ENCODE measurements at regions not wholly inside any gene's neighbourhood (a gene's known extent, or its start where the extent isn't known, plus 50 kb on each side); places are given as distances from the start of the nearest gene placed in this dataset.

- DNase-seq (no peak), ATAC-seq (no peak), FAIRE-seq (no peak)
- WGBS, 2 donors = 94 to 100% methylated on average over 1 of the region's 1 CpG
- H3K9me3 ChIP-seq = no peaks in the 10 kb centered on the region
- no peak for TF ChIP-seq CTCF (IDR thresholded peaks at IDR 0.05)
- no peaks in the 10 kb centered on the region for H3K27me3 ChIP-seq
- no peaks in the 10 kb centered on the region for H3K36me3 ChIP-seq
- no peak overlapping the region for H3K27ac ChIP-seq
- H3K4me1 ChIP-seq = no peaks in the 10 kb centered on the region
- no peak overlapping the region for H3K4me3 ChIP-seq
- intact Hi-C loops (cut with DNase I) = no loop called here
These were observed 131.9 kb upstream of the GSE1 start for GRCh38 chr16:85481206-85481605.

GRCh38 chr16:85481738-85482137 is 131.4 kb upstream of the GSE1 start:
- intact Hi-C loops (cut with DNase I) = no loop called here
- WGBS, 2 donors = 89 to 91% methylated on average over 19 of the region's 19 CpGs
- no peak for FAIRE-seq
- no peak overlapping the region for H3K4me3 ChIP-seq
- DNase-seq = no peak
- no peaks in the 10 kb centered on the region for H3K4me1 ChIP-seq
- no peak for ATAC-seq
- no peaks in the 10 kb centered on the region for H3K36me3 ChIP-seq
- no peak for TF ChIP-seq CTCF (IDR thresholded peaks at IDR 0.05)
- H3K9me3 ChIP-seq = no peaks in the 10 kb centered on the region
- H3K27me3 ChIP-seq = no peaks in the 10 kb centered on the region
- H3K27ac ChIP-seq = no peak overlapping the region

- DNase-seq = no peak
- 83 to 86% methylated on average over 19 of the region's 19 CpGs for WGBS, 2 donors
These were observed 129.7 kb upstream of the GSE1 start for GRCh38 chr16:85483424-85483823.

GRCh38 chr16:85484347-85485300 is 128.5 kb upstream of the GSE1 start:
- WGBS, 2 donors = 89 to 90% methylated on average over 30 of the region's 30 CpGs
- peak in 2 of 4 donors; percentile 65 for ATAC-seq
- no peaks in the 10 kb centered on the region for H3K27me3 ChIP-seq
- H3K4me3 ChIP-seq = no peak overlapping the region
- intact Hi-C loops (cut with DNase I) = no loop called here
- no peak for FAIRE-seq
- H3K27ac ChIP-seq = no peak overlapping the region
- H3K9me3 ChIP-seq = no peaks in the 10 kb centered on the region
- no peak for TF ChIP-seq CTCF (IDR thresholded peaks at IDR 0.05)
- no peaks in the 10 kb centered on the region for H3K4me1 ChIP-seq
- DNase-seq = no peak
- no peaks in the 10 kb centered on the region for H3K36me3 ChIP-seq

More at GRCh38 chr16:85483424-85483823, 129.7 kb upstream of the GSE1 start:
- Histone ChIP-seq H3K27ac (no peak overlapping the region), H3K9me3 (no peaks in the 10 kb centered on the region), H3K36me3 (no peaks in the 10 kb centered on the region), H3K27me3 (no peaks in the 10 kb centered on the region), H3K4me3 (no peak overlapping the region), H3K4me1 (no peaks in the 10 kb centered on the region)
- ATAC-seq (peak in 2 of 4 donors; percentile 2 to 14), FAIRE-seq (no peak)
- no peak for TF ChIP-seq CTCF (IDR thresholded peaks at IDR 0.05)
- intact Hi-C loops (cut with DNase I) = no loop called here

- WGBS, 2 donors = 93 to 94% methylated on average over 28 of the region's 28 CpGs
- Histone ChIP-seq H3K4me3 (no peak overlapping the region), H3K27ac (no peak overlapping the region), H3K36me3 (no peaks in the 10 kb centered on the region), H3K4me1 (no peaks in the 10 kb centered on the region), H3K27me3 (no peaks in the 10 kb centered on the region), H3K9me3 (no peaks in the 10 kb centered on the region)
- DNase-seq (no peak), ATAC-seq (peak in 3 of 4 donors; percentile 12 to 66 (median 66)), FAIRE-seq (no peak)
- intact Hi-C loops (cut with DNase I) = no loop called here
- no peak for TF ChIP-seq CTCF (IDR thresholded peaks at IDR 0.05)
These were observed 127.7 kb upstream of the GSE1 start for GRCh38 chr16:85485379-85485778.

All from pancreas (tissue), 10 donors.